Peyer's patch (tissue), 4 donors: ENCODE measurements at regions not wholly inside any gene's neighbourhood (a gene's known extent, or its start where the extent isn't known, plus 50 kb on each side); places are given as distances from the start of the nearest gene placed in this dataset.

Experiments used
- DNase-seq, 3 donors: peaks; one replicate each; pipeline ENCODE4 v3.0.0-alpha.2; 2017 to 2019
- H3K27ac ChIP-seq, 4 donors: fragments of 200-600 bp; sonication (generic); one replicate each; pipeline ENCODE4 v1.5.1; 2016 to 2019
- H3K27me3 ChIP-seq, 2 donors: fragments of 200-600 bp; sonication (generic); one replicate each; pipeline ENCODE4 v1.5.1; 2019
- H3K36me3 ChIP-seq, 3 donors: fragments of 200-600 bp; sonication (generic); one replicate each; pipeline ENCODE4 v1.5.1; 2016 to 2019
- H3K4me1 ChIP-seq, 4 donors: fragments of 200-600 bp; sonication (generic); one replicate each; pipeline ENCODE4 v1.5.1; 2016 to 2019
- H3K4me3 ChIP-seq, 4 donors: fragments of 200-600 bp; sonication (generic); 1 replicate in 3 of 4; 2 replicates in 1 of 4; pipeline ENCODE4 v1.5.1; 2016 to 2019; ENCODE audit warnings: mild to moderate bottlenecking in 1 of 4
- H3K9me3 ChIP-seq, 4 donors: fragments of 200-600 bp; sonication (generic); one replicate each; pipeline ENCODE4 v1.5.1; 2016 to 2019; ENCODE audit warnings: mild to moderate bottlenecking in 1 of 4
- CTCF ChIP-seq, 6 experiments: fragments of 450-650 bp in 4 of 6; fragments of 200-600 bp in 2 of 6; sonication (generic) in 1 of 6; IDR thresholded peaks; one replicate each; pipeline ENCODE4 v1.5.1; 2017 to 2019; ENCODE audit warnings: antibody characterized with exemption in 6 of 6, mild to moderate bottlenecking in 3 of 6, moderate library complexity in 1 of 6
- POLR2A ChIP-seq, 2 donors: fragments of 450-650 bp; IDR thresholded peaks; one replicate each; pipeline ENCODE4 v1.5.1; 2017; ENCODE audit warnings: antibody characterized with exemption in 2 of 2, mild to moderate bottlenecking in 2 of 2, moderate library complexity in 2 of 2

GRCh38 chr20:22758815-22759214, 174.4 kb upstream of the FOXA2 start:
- TF ChIP-seq CTCF (IDR thresholded peaks at IDR 0.05) (no peak), POLR2A (IDR thresholded peaks at IDR 0.05) (no peak)
- Histone ChIP-seq H3K36me3 (no peaks in the 10 kb centered on the region), H3K4me1 (no peaks in the 10 kb centered on the region), H3K27ac (no peak overlapping the region), H3K4me3 (no peak overlapping the region), H3K9me3 (no peaks in the 10 kb centered on the region), H3K27me3 (no peaks in the 10 kb centered on the region)
- DNase-seq, result no peak

- Histone ChIP-seq H3K4me3 (no peak overlapping the region), H3K27ac (no peak overlapping the region), H3K4me1 (no peaks in the 10 kb centered on the region), H3K27me3 (no peaks in the 10 kb centered on the region), H3K9me3 (no peaks in the 10 kb centered on the region), H3K36me3 (no peaks in the 10 kb centered on the region)
- TF ChIP-seq CTCF (IDR thresholded peaks at IDR 0.05) (no peak), POLR2A (IDR thresholded peaks at IDR 0.05) (no peak)
- no peak for DNase-seq
Observed at GRCh38 chr20:22762576-22763256, 178.3 kb upstream of the FOXA2 start.

GRCh38 chr20:22763257-22763906, 179.0 kb upstream of the FOXA2 start:
- TF ChIP-seq POLR2A (IDR thresholded peaks at IDR 0.05) (no peak), CTCF (IDR thresholded peaks at IDR 0.05) (no peak)
- Histone ChIP-seq H3K27ac (no peak overlapping the region), H3K27me3 (no peaks in the 10 kb centered on the region), H3K36me3 (no peaks in the 10 kb centered on the region), H3K9me3 (no peaks in the 10 kb centered on the region), H3K4me3 (no peak overlapping the region), H3K4me1 (no peaks in the 10 kb centered on the region)
- no peak for DNase-seq

- Histone ChIP-seq H3K36me3 (no peaks in the 10 kb centered on the region), H3K27ac (no peak overlapping the region), H3K4me3 (no peak overlapping the region), H3K4me1 (no peaks in the 10 kb centered on the region), H3K27me3 (no peaks in the 10 kb centered on the region), H3K9me3 (no peaks in the 10 kb centered on the region)
- no peak for DNase-seq
- TF ChIP-seq POLR2A (IDR thresholded peaks at IDR 0.05) (no peak), CTCF (IDR thresholded peaks at IDR 0.05) (no peak)
Observed at GRCh38 chr20:22768266-22769178, 184.2 kb upstream of the FOXA2 start.

GRCh38 chr20:22770241-22770800, 185.9 kb upstream of the FOXA2 start:
- no peak for TF ChIP-seq CTCF (IDR thresholded peaks at IDR 0.05)
- no peak for TF ChIP-seq POLR2A (IDR thresholded peaks at IDR 0.05)
- Histone ChIP-seq H3K27ac (no peak overlapping the region), H3K4me1 (no peaks in the 10 kb centered on the region), H3K4me3 (no peak overlapping the region), H3K9me3 (no peaks in the 10 kb centered on the region), H3K36me3 (no peaks in the 10 kb centered on the region), H3K27me3 (no peaks in the 10 kb centered on the region)
- DNase-seq, result no peak
